Choroid plexus epithelial cell (primary cell): ENCODE measurements at regions not wholly inside any gene's neighbourhood (a gene's known extent, or its start where the extent isn't known, plus 50 kb on each side); places are given as distances from the start of the nearest gene placed in this dataset.
"Not testable (repeated sequence)": the region's sequence is repeated elsewhere in the genome, so short reads cannot be mapped to it uniquely, and the experiment has no call there.

Experiments used
- DNase-seq: peaks from one replicate; pipeline ENCODE4 v3.0.0-alpha.2; 2010; ENCODE audit warnings: low read depth
- H3K4me3 ChIP-seq: 2 replicates; pipeline ENCODE4 v1.5.1; 2011; ENCODE audit warnings: low read depth, mild to moderate bottlenecking, control low read depth, low read length, moderate library complexity
- CTCF ChIP-seq: conservative IDR thresholded peaks from 2 replicates; pipeline ENCODE4 v1.5.1; 2011; ENCODE audit warnings: low read depth, mild to moderate bottlenecking, control low read depth, inconsistent platforms, low read length, moderate library complexity

GRCh38 chr6:2346078-2346477, 100.7 kb upstream of the GMDS start:
- DNase-seq, result no peak
- TF ChIP-seq CTCF, result no peak
- no peak overlapping the region for H3K4me3 ChIP-seq

GRCh38 chr6:2344319-2344905, 99.0 kb upstream of the GMDS start:
- no peak for DNase-seq
- no peak for TF ChIP-seq CTCF
- no peak overlapping the region for H3K4me3 ChIP-seq

GRCh38 chr6:2327591-2327990, 82.2 kb upstream of the GMDS start:
- TF ChIP-seq CTCF, result no peak
- no peak for DNase-seq
- H3K4me3 ChIP-seq, result no peak overlapping the region

- no peak for TF ChIP-seq CTCF
- no peak for DNase-seq
- H3K4me3 ChIP-seq, result no peak overlapping the region
These were observed 79.0 kb upstream of the GMDS start for GRCh38 chr6:2324166-2324953.

- not testable (repeated sequence) for H3K4me3 ChIP-seq, DNase-seq
These were observed 72.1 kb upstream of the GMDS start for GRCh38 chr6:2317498-2317897.

GRCh38 chr6:2314641-2315040, 69.2 kb upstream of the GMDS start:
- DNase-seq, result no peak
- no peak for TF ChIP-seq CTCF
- no peak overlapping the region for H3K4me3 ChIP-seq

- no peak overlapping the region for H3K4me3 ChIP-seq
- TF ChIP-seq CTCF, result no peak
These were observed 64.6 kb upstream of the GMDS start for GRCh38 chr6:2310042-2310441.

More at GRCh38 chr6:2310042-2310441, 64.6 kb upstream of the GMDS start:
- no peak for DNase-seq
